Dermis blood vessel endothelial cell (primary cell): ENCODE measurements at regions not wholly inside any gene's neighbourhood (a gene's known extent, or its start where the extent isn't known, plus 50 kb on each side); places are given as distances from the start of the nearest gene placed in this dataset.

Experiments
- DNase-seq: peaks from one replicate; pipeline ENCODE4 v3.0.0; 2010

DNA sequence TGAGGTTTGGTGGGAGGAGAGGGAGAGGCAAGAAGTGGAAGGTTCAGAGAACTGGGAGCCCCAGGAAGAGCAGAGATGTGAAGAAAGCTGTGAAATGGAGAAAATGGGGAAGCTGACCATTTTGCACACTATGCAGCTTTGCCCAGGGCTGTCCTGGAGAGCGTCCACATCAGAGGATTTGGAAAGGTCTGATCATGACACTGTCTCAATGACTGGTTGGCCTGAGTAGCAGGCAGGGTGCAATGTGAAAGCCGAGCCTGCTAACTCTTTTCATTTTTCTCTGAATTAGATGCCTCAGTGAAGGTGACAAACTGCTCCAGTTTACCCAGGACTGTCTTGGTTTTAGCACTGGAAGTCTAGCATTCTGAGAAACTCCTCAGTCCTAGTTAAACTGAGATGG, 330.1 kb upstream of the RPS6KA3 start:
- no peak for DNase-seq

DNA sequence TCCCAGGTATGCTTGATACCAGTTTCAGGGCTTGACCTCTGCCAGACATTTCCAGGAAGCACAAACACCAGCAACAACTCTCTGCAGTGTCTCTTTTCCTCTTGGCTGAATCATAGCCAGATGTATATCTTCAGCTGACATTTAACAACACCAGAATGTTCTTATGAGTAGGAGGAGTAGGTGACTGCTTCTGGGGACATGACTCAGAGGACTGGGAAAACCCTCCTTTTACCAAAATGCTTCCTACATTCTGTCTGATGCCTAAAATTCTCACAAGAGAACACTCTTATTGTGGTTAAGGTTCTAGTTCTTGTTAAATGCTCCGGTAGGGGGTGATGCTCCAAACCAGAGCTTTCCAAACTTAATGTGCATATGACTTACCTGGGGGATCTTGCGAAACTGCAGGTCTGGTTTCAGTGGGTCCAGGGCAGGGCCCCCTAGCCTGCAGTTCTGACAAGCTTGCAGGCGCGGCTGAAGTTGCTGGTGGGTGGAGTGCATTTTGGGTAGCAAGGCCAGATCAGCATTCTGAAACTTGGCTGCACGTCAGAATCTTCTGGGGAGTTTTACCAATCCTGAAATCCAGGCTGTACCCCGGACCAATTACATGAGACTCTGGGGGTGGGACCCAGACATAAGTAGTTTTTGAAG, 329.3 kb upstream of the RPS6KA3 start:
- no peak for DNase-seq

DNA sequence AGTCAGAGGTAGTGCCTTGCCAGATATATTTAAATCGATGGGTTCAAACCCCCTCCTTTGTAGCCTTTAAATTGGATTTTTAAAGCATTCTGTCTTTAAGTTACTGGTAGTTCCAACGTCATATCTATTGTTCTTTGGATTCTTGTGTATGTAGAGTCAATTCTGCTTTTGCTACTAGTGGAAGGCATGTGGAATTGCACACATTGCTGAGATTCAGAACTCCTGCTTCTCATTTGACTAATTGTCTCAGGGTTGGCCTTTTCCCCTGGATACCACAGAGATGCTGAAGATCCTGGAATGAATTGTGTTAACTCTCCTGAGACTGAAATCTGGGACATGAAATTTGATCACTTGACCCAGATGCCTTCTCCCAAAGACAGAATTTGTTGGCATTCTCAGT, 328.3 kb upstream of the RPS6KA3 start:
- DNase-seq = no peak

DNA sequence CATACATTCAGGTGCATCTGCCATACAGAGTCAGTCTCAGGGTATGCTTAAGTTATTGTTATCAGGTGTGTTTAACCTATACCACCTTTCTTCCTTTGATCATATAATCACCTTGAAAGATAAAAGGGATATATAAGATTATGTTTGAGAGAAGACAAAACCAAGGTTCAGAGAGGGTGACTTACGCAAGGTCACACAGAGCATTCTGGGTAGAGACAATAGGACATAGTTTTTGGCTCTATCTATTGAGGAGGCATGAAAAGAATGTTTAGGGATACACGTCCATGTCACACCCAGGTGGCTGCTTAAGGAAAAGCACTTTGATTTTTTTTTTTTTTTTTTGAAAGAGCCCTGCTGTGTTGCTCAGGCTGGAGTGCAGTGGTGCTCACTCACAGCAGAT, 327.1 kb upstream of the RPS6KA3 start:
- no peak for DNase-seq

DNA sequence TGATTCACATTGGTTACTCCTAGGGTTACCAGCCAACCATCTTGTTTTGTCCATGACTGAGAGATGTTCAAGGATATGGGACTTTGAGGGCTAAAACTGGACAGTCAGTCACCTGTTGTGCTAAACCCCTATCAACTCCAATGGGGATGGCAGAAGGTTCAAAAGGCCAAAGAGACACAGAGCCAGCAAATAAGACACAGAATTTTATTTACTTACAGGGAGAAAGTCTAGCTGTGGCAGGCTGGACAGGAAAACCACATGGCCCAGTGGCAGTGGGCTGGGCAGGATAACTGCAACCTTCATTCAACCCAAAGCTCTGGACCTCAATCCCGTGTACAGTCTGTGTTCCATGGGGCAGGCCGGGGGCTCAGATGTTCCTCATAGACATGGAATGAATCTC, 326.7 kb upstream of the RPS6KA3 start:
- DNase-seq = no peak

DNA sequence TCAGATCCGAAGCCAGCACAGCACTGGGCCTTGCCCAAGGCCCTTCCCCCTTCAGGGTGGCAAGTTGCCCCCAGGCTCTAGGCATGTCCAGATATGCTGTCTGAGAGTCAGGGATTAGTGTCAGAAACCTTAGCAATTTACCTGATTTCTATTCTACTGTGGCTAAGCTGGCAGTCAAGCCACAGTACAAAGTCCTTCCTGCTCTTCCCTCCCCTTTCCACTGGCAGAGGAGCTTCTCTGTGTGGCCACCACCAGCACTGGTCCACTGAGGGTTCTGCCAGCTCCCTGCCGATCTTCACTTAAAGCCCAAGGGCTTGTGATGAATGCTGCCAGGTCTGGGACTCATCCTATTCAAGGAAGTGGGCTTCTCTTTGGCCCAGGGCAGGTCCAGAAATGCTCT, 324.5 kb upstream of the RPS6KA3 start:
- no peak for DNase-seq

DNA sequence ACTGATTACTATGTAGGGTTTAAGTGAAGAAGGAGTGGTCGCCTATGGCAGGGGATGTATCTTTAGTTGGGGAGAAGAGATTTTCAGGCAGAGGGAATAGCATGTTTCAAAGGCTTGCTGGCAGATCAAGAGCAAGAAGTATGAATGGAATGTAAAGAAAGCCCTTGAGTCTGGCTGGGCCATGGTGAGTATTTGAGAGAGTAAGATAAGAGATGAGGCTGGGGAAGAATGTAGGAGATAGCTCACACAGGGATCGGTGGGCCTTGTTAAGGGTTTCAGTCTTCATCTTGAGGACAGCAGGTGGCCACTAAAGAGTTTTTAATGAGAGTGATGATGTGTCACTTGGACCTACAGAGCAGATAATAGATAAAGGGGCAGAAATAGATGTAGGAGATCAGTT, 319.1 kb upstream of the RPS6KA3 start:
- DNase-seq = no peak

DNA sequence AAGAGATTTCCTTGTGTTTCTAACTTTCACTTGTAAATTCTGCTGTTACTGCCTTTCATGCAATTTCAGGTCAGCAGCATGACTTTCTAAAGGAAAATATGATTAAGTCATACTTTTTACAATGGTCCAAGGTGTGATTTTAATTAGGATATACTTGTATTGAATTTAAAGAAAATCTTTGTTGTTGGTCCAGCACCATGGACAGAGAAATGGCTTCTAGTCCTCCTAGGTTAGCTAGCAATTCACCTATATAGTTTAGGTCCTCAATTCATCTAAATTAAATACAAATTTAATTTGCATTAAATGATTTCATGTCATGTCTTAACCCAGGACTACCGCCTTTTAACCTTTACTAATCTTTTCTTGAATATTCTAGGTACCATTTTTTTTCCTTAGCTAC, 304.9 kb upstream of the RPS6KA3 start:
- peak; percentile 1 for DNase-seq

DNA sequence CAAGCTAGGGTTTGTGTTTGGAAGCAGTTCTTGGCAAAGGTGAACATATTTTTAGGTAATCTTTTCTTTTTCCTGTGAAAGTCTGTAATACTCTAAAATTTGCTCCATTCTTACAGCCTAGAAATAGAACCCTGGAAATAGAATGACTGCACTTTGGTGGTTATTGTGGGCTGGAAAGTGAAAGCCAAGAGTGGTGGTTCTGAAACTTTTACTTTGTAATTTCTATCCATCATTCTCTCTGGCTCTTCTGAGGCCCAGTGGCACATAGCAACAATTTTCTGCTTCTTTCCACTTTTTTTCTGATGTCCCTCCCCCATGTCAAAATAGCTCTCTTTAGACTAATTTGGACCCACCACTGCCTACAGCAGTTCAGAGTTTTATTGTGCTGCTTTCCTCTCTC, 300.4 kb upstream of the RPS6KA3 start:
- no peak for DNase-seq

DNA sequence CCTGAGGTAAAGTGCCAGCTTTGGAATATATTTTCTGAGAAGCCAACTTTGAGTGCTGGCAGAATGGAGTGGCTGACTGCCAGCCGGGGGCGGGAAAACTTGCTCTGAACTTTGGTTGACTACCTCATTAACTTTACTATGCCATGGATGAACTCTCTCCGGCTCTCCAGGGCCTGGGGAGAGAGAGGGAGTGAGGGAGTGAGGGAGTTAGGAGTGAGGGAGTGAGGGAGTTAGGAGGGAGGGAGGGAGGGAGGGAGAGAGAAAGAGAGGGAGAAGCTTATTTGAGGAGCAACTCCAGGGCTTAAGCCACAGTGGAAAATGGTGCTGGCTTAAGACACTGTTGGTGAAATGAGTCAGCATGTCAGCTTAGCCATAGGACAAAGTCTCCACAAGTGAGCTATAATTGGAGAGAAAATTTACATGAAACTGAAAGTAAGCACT, 280.9 kb upstream of the RPS6KA3 start:
- no peak for DNase-seq

DNA sequence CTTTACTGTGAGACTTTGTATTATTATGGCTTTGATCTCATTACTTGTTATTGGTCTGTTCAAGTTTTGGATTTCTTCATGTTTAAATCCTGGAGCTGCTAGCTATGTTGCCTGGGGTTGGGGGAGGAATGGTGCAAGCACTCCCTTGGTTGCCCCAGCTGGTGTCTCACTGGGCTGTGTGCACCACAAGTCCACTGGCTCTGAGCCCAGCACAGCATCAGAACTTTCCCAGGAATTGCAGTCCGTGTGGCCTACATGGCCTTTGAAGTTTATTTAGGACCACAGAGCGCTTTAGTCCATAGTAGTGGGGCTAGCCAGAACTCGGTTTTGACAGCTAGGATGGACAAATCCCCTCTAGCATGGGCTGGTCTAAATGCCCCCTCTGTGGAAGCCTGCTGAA, 278.8 kb upstream of the RPS6KA3 start:
- no peak for DNase-seq

DNA sequence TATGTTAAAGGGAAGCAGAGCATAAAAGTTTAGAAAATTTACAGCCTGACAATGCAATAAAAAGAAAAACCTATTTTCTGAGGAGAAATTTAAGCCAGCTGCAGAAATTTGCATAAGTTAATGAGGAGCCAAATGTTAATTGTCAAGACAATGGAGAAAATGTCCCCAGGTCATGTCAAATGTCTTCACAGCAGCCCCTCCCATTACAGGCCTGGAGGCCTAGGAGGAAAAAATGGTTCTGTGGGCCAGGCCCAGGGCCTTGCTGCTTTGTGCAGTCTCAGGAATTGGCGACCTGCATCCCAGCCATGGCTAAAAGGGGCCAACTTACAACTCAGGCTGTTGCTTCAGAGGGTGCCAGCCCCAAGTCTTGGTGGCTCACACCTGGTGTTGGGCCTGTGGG, 275.4 kb upstream of the RPS6KA3 start:
- no peak for DNase-seq

DNA sequence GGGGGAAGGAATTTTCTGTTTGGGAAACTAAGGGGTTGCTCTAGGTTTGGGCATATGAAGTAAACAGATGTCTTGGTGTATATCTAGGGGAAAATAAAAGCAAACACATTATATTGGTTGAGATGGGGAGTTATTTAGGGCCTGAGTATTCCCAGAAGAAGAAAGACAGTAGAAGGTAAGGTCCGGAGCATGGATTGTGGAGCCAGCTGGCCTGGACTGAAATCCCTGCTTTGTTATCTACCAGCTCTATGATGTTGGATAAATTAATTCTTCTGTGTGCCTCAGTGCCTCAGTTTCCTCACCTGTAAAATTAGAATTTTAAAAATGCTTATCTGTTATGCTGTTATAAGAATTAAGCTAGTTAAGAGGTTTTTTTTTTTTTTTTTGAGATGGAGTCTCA, 272.3 kb upstream of the RPS6KA3 start:
- DNase-seq = no peak

DNA sequence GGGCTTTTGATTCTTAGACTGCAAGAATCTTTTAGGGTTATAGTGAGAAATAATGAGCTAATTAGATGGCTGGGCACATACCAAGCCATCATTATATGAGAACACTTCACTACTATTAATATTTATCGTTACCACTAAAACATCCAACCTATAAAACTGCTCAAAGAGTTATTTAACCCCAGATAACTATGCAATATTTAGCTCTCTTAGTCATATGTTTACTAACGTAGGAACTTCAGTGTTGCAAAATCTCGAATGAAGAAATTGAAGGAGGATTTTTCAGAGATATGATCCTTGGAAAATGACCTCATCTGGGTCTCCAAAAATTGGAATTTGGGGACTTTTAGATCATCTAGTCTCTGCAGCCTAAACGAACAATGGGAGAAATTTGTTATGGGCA, 265.0 kb upstream of the RPS6KA3 start:
- no peak for DNase-seq

DNA sequence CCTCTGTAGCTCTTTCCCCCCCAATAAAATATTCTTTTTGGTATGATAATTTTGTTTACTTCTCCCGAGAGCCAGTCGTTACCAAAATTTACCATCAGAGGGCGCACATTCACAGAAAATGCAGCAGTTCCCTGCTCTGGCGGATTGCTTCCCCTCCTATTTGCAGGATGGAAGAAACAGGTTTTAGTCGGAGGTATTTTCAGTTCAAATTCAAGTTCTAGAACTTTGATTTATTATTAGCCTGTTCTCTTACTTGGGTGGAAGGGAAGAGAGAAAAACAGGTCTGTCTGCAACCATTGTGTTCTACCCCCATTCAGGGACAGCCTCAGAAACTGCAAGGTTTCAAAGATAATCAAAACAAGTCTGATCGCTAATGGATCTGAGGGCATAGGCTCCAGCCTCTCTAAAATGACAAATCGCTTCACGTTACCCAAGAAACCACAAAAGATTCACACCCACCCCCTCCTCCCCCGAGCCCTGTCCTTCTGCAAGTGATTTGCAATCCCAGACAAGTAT, 263.8 kb upstream of the RPS6KA3 start:
- DNase-seq = peak; percentile 61

DNA sequence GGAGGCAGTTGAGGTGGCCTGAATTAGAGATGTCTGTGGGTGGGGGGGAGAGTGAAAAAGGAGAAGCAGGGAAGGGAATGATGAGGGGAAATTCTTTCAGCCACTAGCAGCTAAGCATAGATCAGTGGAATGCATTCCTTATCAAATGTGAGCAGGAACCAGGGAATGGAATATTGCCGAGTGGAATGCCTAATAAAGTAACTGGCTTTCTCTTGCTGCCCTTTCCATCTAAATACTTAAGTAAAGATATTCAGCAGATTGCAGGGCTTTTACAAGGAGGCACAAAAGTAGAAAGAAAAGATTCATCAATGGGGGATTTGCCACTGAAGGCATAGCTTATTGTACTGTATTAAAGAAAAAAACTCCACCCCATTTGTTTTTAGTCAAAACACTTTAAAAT, 263.0 kb upstream of the RPS6KA3 start:
- DNase-seq = no peak

DNA sequence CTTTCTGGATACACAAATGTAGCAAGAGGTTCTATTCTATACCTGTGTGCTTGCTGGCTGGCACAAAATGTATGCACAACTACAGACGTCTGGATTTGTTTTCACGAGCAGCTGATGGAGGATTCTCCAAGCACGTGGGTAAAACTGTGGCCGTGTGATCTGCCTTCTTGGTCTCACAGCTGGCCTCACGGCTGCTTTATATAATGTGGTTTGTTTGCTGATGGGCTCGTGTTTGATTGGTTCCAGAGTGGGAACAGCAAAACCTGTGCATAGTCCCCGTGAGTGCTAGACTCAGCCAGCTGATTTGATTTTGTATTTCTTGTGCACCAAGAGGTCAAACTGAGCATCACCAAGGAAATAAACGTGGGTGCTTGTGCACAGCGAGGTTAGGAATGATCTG, 262.6 kb upstream of the RPS6KA3 start:
- DNase-seq = no peak

DNA sequence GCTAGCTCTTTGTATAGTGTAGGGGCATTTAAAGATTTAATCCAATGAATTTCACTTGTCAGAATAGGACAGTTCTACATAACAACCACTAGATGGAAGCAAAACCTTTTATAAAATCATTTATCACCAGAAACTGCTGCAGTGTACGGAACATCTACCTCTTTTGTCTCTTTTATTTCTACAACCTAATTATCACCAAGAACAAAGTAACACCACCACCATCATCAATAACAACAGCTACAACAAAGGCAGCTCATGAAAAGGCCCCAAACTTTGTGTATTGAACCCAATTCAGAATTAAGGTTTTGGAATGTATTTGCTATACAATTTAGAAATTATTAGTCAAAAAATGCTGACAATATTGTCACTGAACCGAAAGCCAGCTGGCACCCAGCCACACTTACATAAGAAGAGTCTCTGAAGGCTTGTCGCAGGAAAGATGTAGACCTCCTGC, 260.9 kb upstream of the RPS6KA3 start:
- DNase-seq = peak; percentile 38

DNA sequence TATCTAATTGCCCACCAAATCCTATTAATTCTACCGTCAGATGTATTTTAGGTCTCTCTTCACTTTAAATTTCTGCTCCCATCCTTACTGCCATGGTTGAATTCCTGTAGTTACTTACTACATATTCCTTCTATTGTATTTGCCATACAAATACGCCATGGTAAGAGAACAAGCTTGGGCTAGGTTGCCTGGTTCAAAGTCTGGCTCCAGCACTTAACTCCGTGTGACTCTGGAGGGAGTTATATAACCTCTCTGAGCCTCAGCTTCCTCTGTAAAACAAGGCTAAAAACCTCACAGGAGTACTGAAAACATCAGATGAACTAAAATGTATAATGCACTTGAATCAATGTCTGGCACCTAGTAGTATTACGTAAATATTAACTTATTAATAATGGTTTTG, 260.3 kb upstream of the RPS6KA3 start:
- no peak for DNase-seq

DNA sequence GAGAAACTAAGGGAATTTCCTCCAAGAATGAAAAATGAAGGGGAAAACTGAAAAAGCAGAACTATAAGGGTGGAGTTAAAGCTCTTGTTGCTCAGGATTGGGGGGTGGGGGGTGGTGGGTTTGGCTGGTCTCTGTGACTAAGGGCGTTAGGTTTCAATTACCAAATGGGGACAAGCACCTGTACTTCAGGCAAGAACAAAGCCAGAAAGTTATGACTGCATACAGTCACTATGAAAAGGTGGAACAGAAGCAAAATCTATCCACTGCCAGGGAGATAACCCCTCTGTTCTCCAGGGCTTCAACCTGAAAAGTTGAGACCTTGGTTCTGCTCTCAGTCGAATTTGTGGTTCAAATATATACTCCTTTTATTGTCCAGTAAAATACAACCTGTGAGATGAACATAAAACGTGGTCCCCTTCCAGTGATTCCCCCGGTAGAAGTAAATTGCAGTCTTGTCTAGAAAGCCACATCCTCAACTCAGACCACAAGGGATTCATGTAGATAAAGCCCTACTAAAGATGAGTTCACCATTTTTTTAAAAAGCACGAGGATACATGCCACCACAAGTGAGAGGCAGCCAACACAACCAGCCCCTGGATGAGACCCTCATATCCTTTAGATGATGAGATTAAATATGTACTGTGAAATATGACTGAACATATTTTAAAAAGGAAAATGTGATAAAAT, 257.1 kb upstream of the RPS6KA3 start:
- no peak for DNase-seq

DNA sequence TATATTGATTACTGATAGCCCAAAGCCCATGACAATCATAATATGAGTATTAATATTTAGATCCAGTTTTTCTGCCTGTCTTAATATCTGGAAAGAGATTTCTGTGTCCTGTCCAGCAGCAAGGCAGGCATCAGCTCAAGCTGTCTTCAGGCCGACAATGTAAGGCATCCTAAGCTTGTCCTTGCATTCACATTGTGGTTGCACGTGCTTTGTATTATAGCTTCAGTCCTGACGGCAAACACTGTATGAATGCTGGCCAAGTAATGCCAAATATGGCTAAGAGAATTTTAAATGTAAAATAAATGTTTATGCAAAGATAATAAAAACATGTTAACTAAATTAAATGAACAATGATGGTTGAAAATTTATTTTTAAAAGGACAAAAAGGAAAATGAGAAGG, 255.7 kb upstream of the RPS6KA3 start:
- no peak for DNase-seq

DNA sequence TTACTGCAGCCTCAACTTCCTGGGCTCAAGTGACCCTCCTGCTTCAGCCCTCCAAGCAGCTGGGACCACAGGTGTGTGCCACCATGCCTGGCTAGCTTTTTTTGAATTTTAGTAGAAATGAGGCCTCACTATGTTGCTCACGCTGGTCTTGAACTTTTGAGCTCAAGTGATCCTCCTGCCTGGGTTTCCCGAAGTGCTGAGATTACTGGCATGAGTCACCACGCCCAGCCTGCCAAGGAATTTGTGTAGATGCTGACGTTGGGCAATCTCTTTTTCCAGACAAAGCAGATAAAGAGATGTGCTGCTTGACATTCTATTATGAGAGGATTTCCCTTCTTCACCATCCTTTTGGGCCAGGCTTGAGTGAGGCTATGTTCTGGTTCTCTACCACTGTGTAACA, 254.5 kb upstream of the RPS6KA3 start:
- no peak for DNase-seq

DNA sequence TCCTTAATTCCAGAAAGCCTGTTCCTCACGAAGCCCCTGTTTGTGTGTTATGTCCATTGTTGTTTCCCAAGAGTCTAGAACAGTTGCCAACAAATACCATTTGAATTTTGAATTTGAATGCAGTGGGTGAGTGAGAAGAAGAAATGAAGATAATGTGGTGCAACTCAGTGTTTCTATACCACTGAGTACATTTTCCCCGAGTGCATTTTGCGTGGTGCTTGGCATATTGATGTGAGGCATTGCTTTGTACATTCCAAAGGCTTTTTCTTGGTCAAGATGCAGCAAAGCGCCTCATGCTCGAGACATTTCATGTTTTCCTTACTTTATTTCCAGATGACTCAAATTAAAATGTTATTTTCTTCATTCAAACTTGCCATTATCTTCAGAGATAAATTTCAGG, 253.1 kb upstream of the RPS6KA3 start:
- DNase-seq = no peak

DNA sequence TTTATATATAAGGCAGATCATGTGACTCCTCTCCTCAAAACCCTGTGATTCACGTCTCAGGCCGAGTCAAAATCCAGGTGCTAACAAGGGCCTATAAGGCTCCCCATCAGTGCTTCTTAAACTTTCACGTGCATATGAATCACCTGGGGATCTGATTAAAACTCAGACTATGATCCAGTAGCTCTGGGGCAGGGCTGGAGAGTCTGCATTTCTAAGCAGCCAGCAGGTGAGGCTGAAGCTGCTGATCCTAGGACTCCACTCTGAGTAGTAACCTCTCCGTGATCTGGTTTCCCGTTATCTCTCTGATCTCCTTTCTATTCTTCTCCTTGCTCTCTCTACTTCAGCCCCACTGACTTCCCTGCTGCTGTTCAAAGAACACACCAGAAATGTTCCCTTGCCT, 252.4 kb upstream of the RPS6KA3 start:
- DNase-seq = no peak

DNA sequence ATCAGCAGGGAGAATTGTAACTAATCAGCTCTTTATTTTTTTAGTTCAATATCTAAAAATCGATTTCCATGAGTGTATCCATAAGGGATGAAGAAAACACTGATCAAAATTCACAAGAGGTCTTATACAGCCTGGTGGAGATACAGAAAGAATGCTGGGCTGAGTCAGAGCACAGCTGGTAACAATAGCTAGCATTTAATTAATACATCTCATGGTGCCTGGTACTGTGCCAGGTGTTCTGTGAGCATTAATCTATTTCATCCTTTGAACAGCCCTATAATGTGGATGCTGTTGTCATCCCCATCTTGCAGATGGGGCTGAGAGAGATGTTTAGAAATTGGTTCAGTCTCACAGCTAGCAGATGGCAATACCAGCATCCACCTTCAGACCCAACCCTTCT, 250.9 kb upstream of the RPS6KA3 start:
- DNase-seq = no peak
